Globus pallidus (tissue), 1 donor: ENCODE measurements at regions not wholly inside any gene's neighbourhood (a gene's known extent, or its start where the extent isn't known, plus 50 kb on each side); places are given as distances from the start of the nearest gene placed in this dataset.
"Not testable (repeated sequence)": the region's sequence is repeated elsewhere in the genome, so short reads cannot be mapped to it uniquely, and the experiment has no call there.

Experiments used
- DNase-seq: peaks from one replicate; pipeline ENCODE4 v3.0.0-alpha.2; 2015; ENCODE audit warnings: low spot score

DNA sequence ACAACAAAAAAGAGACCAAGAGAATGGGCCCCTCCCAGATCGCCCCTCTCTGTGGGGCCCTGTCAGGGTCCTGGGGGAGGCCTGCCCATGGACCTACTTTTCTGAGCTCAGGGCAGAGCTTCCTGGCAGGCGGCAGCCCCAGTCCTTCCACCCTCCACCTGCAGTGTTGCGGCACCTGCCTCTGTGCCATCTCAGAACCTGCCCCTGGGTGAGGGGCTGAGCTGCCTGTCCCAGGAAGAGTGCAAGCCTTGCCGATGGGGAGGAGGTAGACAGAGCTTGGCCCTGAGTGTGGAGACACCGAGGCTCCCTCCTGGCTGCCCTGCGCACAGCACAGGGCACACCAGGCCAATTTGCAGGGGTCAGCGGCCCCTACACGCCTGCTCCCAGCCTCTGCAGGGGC is 67.5 kb downstream of the UNCX start:
- DNase-seq, result no peak

DNA sequence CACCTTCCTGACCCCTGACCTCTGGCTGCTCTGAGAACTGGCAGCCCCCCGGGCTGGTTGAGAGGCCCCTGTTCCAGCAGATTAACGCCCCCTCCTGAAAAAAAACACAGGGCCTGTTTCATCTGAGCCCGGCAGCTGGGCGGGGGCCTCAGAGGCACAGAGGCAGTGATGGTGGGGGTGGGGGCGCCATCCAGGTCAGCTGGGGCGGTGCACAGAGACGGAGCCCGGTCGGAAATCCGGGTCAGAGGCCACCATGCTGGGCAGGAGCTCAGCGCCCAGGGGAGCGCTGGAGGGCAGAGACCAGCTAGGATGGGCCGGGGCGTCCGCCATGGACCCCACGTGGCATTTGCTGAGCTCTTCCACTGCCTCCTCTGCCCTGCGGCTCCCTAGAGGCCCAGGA is 68.0 kb downstream of the UNCX start:
- no peak for DNase-seq

DNA sequence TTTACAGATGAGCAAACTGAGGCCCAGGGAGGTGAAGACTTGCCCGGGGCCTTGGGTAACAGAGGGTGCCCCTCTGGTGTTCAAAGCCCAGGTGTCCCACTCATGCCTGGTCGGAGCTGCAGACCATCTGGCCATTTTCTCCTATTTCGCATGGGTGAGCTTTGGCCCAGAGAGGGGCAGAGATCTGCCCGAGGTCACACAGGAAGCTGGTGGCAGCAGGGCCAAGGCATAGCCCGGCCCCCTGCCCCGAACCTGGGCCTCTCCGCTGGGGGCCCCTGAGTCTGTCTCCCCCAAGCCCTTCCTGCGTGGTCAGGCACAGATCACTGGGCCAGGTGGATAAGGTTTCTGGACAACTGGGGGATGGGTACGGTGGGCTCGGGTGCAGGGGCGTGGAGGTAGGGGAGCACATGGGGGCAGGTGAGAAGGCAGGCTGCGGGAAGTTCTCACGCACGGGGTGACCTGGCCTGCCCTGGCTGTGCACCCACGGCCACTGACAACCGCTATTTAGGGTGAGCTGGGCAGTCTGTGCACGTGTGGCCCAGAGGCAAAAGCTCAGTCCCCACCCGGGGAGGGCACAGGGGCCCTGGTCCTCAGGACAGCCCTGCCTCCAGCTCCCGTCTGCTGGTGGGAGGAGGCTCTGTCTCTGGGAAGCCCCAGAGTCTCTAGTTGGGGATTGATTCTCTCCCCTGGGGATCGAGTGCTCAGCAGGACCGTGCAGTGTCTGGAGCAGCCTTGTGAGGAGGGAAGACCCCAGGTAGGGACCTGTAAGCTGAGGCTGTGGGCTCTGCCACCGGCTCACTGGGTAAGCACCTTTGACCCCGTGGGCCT is 68.6 kb downstream of the UNCX start:
- no peak for DNase-seq

DNA sequence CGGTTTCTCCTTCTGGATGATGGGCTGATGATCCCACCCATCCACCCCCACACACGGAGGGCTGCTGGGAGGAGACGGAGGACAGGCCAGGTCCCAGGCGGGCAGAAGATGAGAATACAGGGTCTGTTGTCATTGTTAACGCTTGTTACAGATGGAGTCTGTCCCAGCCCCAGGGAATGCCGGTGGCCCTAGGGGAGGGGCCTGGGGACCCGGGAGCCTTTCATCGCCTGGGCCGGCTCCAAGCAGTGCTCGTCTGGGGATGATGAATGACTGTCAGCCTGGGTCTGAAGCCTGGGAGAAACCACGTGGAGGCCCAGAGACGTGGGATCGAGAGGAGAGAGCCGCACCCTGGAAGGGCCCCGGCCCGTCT is 69.2 kb downstream of the UNCX start:
- no peak for DNase-seq

DNA sequence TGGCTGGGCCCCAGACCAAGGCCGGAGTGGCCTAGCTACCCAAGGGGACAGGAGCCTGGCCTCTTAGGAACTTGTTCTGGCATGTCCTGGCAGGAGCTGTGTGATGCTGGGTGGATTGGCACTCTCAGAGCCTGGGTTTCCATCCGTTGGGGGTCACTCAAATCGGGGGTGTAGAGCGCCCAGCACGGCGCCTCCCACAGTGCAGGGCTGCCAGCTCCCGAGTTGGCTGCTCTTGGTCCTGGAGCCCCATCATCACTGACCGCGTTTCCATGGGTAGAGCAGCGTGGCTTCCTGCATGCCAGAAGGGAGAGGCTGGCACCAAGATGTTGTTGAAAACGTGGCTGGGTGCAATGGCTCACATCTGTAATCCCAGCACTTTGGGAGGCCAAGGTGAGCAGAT is 70.3 kb downstream of the UNCX start:
- DNase-seq, result no peak

DNA sequence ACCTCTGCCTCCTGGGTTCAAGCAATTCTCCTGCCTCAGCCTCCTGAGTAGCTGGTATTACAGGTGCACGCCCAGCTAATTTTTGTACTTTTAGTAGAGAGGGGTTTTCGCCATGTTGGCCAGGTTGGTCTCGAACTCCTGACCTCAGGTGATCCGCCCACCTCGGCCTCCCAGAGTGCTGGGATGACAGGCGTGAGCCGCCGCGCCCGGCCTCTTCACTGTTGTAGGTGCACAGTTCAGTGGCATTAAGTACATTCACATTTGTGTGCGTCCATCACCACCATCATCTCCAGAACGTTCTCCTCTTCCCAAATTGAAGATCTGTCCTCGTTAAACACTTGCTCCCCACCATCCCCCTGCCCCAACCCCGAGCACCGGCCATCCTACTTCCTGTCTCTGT is 71.3 kb downstream of the UNCX start:
- DNase-seq, result not testable (repeated sequence)

DNA sequence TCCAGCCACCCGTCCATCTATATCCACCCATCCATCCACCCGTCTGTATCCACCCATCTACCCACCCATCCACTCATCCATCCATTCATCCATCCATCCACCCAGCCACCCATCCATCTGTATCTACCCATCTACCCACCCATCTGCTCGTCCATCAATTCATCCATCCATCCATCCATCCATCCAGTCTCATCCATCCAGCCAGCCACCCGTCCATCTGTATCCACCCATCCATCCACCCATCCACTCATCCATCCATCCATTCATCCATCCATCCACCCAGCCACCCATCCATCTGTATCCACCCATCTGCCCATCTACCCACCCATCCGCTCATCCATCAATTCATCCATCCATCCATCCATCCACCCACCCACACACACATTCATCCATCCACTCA is 73.2 kb downstream of the UNCX start:
- no peak for DNase-seq

DNA sequence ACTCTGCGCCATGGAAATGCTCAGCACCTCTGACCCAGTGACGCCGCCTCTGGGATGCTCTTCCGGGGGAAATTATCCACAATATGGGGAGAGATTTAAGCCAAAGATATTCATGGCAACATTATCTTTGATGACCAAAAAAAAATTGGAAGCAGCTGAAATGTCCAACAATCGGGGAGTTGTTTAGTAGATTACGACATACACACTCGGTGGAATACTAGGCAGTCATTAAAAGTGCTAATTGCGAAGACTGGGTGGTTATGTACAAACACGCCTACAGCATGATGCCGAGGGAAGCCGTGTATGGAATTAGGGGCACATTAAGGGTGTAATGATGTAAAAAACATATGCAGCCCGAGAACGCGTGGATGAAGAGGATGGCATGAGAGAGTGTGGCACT is 75.2 kb downstream of the UNCX start:
- no peak for DNase-seq

DNA sequence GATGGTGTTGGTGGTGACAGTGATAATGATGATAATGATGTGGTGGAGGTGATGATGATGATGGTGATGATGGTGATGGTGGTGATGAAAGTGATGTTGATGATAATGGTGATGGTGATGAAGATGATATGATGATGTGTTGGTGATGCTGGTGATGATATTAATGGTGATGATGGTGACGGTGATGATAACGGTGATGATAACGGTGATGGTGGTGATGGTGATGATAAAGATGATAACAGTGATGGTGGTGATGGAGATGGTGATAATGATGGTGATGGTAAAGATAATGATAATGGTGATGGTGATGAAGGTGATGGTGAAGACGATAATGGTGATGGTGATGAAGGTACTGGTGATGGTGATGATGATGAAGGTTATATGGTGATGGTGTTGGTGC is 76.6 kb downstream of the UNCX start:
- DNase-seq, result no peak

DNA sequence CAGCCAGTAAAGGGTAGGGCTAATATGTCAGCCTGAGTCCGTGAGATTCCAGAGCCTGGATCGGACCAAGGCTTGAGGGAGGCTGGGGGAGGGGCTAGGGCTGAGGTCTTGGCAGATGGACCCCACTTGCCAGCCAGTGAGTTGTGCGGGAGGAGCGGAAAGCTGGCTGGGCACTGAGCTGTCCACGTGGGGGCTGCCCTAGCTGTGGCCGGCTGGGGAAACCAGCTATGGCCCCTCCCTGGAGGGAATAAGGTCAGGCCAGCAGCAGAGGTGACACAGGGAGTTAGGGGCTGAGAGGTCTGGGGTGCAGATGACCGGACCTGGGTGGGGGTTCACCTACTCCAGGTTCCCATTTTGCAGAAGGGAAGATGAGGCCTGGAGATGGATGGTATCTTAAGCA is 77.3 kb downstream of the UNCX start:
- no peak for DNase-seq

DNA sequence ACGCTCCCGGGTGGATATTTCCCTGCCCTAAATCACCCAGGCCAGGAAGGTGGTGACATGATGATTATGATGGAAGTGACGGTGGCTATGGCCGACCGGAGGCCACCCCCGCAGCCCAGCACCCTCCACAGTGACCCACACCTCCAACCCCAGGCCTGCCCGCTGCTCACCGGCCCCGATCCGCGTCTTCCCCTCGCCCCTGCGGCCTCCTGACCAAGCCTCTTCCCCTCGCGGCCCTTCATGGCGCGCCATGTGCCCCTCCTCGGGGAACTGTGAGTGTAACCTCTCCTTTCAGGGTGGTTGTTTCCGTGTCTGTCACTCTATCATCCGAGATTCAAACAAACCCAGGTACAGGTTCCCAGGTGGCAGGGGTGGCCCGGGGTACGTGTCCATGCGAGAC is 78.3 kb downstream of the UNCX start:
- no peak for DNase-seq

DNA sequence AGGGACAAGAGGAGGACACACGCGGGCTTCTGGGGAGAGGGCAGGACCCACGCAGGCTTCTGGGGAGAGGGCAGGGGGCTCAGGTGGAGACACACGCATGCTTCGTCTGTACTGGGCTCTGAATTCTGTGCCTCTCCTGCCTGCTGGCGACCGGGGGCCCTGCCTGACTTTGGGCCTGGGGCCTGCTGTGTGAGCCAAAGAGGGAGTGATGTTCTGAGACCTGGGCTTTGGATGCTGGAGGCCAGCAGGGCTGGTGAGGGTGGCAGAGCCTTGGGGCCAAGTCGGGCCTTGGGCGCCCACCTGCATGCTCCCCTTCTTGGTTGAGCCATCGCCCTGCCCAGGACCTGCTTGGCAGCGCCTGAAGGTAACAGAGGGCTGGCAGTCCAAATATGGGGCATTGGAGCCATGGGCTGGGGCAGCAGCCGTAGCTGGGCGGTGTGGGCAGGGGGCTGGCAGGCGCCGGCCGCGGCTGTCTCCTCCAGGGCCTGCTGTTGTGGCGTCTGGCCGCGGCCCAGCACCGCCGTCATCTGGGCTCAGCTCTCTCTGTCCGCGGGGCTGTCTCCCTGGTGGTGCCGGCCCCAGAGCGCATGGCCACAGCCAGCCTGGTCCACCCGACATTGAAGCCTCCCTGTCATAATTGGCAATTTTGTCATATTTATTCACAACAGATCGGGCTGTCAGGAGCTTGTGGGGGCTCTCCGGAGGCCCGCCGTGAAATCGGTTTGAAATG is 78.9 kb downstream of the UNCX start:
- DNase-seq, result no peak

DNA sequence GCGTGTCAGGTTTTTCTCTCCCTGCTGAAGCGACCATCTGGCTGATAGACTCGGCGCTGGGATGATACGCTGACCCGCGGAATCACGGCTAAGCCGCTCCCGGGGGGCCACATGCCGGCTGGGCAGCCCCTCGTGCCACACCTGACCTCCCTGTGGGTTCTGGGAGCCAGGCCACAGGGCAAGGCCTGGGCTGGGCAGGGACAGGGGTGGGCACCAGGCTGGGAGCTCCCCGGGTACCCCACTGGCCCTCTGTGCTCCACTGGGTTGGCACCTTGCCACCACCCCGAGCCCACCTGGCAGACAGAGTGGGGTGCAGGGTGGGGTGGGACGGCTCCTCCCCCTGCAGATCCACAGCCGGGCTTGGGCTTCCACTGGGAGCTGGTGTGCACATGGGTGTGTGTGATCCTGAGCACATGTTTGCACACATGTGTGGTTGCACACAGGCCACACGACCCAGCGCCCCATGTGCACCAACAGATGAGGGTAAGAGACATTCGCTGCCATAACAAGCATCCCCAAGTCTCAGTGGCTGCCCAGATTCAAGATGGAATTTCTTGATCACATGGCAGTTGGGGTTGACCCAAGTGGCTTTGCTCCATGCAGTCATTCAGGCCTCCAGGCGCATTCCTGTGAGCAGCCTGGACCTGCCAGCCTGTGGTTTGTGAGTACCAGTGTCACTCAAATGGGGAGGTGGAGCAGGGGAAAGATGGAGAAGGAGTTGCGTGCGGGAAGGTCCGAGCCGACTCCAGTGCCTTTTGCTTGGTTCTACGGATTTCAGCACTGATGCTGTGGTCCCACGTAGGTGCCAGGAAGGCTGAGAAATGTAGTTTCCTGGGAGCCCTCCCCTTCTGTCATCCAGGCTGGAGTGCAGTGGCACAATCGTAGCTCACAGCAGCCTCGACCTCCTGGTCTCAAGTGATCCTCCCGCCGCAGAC is 79.7 kb downstream of the UNCX start:
- no peak for DNase-seq

DNA sequence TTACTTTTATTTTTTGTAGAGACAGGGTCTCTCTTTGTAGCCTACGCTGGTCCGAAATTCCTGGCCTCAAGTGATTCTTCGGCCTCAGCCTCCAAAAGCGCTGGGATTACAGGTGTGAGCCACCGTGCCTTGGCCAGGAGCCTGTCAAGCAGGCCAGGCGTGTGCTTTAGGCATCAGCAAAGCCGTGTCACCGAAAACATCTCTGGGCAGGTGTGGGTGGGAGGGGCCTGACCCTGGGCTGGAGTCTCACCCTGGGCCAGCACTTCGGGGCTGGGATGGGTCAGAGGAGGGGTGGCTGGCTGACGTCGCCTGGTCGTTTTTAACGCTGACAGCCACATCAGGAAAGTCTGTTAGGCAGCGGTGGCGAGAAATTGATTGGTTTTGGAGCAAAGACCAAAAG is 80.9 kb downstream of the UNCX start:
- DNase-seq, result no peak

DNA sequence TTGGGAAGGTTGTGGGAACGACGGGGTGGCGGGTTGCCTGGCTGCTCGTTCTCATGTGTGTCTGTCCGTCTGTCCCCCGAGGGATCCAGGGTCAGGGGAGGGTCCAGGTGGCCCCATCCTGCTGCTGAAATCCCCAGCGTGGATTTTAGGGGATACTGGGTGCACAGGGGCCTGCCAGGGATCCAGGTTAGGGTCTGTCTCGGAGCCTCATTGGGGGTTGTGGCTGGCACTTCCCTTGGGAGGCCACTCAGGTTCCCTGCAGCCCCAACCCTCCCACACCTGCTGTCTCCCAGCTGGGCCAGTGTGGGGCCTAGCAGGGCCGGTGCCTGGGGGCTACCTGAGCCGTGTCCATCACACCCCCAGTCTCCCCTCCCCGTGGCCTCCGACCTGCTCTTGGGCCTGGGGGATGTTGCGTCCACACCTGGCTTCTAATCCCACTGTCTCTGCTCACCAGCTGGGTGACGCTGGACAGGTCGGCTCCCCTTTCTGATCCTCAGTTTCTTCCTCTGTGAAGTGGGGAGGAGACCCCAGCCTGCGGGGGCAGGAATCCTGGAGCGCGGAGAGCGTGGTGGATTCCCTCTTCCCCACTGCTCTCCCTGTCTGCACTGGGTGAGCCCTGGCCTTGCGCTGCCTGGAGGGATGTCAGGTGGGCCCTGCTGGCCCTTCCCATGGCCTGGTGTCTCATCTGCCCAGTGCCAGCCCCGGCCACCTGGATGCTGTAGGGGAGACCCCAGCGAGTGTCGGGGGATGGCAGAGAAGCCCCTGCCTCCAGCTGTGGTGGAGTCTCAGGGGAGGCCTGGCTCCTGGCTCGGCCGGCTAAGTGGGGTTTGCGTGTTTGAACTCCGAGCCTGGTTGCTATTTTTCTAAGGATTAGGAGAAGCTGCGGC is 81.6 kb downstream of the UNCX start:
- DNase-seq, result no peak

DNA sequence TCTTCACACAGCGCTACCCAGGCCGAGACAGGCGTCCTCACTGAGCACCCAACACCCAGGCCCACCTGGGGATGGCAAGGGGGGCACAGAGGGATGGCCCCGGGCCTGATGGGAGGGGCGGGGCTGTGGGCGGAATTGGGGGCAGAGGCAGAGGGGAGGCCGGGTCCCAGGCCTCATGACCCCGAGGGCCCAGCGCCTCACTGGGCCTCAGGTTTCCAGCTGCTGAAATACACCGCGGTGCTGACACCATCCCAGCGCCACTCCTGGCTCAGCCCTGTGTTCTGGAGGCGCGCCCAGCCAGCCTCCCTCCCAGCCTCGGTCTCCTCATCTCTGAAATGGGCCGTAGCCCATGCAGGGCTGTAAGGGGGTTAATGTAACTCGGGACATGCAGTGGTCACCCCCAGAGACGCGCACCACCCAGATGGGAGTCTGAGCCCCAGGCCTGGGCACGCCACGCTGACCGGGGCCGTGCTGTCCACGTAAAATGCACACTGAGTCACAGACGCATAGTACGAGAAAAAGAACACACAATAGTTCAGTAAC is 82.3 kb downstream of the UNCX start:
- DNase-seq, result no peak

DNA sequence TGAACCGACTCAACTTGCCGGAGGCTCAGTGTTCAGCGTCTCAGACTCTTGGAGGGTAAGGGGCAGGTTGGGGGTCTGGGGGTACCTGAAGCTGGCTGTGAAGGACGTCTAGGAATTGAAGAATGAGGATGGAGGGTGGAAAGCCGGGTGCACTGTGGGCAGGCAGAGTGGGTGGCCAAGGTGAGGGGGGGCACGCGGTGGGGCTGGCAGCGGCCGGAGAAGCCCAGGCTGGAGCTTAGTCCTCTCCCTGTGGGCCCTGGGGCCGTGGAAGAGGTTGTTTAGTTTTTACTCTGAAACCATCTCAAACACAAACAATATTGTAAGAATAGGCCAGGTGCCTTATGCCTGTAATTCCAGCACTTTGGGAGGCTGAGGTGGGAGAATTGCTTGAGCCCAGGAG is 83.4 kb downstream of the UNCX start:
- no peak for DNase-seq

DNA sequence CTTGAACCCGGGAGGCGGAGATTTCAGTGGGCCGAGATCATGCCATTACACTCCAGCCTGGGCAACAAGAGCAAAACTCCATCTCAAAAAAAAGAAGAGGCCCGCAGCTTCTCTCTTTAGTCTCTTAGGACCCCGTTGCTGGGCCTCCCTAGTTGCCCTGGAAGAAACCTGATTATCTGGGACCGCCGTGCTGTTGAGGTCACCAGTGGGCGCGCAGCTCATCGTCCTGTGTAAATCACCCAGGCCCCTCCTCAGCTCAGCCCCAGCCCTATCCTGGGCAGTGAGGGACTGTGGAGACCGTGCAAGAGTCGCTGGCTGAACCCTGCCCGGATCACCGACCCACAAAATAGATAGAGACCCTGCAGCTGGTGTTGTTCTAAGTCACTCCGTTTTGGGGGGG is 85.0 kb downstream of the UNCX start:
- no peak for DNase-seq

DNA sequence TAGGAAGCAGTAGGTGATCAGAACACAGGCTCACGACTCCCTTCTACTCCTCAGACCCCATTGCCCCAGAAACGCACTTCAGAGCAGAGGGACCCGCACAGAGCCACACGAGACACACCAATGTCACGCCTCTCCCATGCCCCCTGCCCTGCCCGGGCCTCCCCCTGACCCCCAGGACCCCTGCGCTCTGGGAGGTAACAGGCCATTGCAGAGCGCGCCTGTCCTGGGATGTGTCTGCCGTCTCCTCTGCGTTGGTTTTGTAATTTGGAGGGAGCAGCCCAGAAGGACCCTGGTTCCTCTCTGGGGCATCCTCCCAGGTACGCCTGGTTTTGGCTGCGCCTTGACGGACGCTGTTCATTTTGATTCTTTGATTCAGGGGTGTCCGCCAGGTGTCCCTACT is 85.4 kb downstream of the UNCX start:
- no peak for DNase-seq

DNA sequence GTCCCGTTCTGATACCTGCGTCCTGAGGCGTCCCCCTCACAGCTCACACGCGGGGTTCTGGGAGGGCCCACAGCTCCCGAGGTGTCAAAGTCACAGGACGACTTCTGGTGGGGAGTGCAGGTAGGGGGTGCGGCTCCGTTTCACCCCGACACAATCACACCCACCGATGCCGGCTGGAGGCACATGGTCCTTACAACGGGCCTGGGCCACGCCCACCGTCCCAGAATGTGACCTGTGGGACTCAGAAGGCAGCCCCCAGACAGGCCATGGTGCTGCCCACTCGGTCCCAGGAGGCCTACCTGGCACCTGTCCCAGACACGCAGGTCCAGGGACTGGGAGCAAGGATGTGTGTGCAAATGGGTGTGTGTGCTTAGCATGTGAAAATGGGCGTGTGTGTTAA is 86.0 kb downstream of the UNCX start:
- DNase-seq, result no peak

DNA sequence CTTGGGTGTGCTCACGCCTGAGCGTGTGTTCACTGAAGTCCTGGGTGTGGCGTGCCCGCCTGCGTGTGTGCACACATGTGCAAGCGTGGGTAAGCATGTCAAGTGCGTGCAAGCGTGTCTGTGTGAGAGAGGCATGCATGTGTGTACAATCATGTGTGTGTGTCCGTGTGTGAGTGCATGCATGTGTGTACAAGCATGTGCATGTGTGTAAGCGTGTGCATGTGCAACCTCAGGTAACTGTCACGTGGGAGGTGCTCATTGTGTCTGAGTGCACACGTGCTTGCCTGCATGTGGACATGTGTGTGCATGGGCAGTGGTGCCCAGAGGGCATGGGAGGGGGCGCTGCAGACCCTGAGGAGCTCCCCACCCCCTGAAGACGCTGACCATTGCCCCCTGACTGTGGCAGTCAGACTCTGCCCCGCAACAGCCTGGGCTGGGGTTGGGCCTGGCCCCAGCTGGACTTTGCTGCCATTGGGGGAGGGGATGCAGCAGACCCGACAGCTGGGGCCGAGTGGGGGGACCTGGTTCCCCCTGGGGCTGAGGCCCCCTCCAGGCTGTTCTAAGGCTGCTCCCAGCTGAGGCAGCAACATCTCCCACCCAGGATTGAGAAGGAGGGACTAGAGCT is 88.1 kb downstream of the UNCX start:
- DNase-seq, result no peak
